SIG-M5 treated with dmso at 0.1 percent for 504 hours (cell line): ENCODE measurements at regions not wholly inside any gene's neighbourhood (a gene's known extent, or its start where the extent isn't known, plus 50 kb on each side); places are given as distances from the start of the nearest gene placed in this dataset.
A peak's percentile ranks its signal among the peaks of the same experiment; 100 is the strongest.

Source experiments
- DNase-seq: peaks from one replicate; lab custom pipeline; 2025; ENCODE audit not compliant: unreplicated experiment; lab: John Stamatoyannopoulos, UW

DNA sequence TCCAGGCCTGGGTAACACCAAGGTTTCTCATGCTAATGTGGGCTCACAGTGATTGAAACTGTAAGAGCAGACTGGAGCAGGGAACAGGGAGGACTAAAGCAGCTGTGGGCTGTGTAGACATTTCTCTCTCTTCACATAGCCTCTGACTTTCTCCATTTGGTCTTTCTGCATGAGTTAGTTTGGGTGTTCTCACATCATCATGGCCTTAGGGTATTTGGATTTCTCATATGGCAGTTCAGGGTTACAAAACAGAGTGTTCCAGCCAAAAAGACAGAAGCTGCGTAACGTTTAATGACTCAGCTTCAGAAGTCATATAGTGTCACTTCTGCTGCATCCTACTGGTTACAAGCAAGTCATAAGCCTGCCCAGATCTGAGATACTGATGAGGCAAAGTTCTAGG, 52.0 kb upstream of the OSBPL8 start:
- DNase-seq, result peak; percentile 69

DNA sequence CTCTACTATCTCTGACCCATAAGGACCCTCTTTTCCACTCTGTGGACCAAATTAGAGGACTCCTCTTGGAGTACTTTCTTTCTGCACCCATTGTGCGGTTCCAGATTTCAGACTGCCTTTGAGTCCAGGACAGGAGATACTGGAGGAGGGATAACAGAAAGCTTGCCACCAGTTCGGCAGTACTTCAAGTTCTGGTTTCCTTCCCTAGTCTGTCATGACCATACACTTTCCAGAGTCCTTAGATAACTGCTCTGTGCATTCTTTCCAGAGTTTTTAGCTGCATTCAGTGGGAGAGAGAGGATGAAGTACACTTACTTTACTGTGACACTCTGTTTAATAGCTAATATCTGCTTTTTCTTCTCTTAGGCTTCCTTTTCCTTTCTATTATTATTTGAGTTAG, 54.8 kb upstream of the OSBPL8 start:
- DNase-seq, result no peak

- no peak for DNase-seq
Observed at GRCh38 chr12:76618031-76618430, 58.5 kb upstream of the OSBPL8 start.

- DNase-seq, result peak; percentile 81
Observed at GRCh38 chr12:76621582-76622024, 62.0 kb upstream of the OSBPL8 start.

- no peak for DNase-seq
Observed at GRCh38 chr12:76622351-76622750, 62.8 kb upstream of the OSBPL8 start.

DNA sequence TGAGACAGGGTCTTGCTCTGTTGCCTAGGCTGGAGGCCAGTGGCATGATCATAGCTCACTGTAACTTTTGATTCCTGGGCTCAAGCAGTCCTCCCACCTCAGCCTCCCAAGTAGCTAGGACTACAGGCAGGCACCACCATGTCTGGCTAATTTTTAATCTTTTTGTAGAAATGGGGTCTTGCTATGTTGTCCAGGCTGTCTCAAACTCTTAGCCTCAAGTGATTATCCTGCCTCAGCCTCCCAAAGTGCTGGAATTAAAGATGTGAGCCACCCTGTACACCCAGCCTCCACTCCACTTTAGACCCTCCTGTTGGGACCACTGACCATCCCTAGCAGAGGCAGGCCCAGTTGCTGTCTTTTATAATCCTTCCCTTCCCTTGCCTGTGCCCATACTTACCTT, 63.3 kb upstream of the OSBPL8 start:
- DNase-seq, result no peak

- DNase-seq, result no peak
Observed at GRCh38 chr12:76623931-76624330, 64.4 kb upstream of the OSBPL8 start.

DNA sequence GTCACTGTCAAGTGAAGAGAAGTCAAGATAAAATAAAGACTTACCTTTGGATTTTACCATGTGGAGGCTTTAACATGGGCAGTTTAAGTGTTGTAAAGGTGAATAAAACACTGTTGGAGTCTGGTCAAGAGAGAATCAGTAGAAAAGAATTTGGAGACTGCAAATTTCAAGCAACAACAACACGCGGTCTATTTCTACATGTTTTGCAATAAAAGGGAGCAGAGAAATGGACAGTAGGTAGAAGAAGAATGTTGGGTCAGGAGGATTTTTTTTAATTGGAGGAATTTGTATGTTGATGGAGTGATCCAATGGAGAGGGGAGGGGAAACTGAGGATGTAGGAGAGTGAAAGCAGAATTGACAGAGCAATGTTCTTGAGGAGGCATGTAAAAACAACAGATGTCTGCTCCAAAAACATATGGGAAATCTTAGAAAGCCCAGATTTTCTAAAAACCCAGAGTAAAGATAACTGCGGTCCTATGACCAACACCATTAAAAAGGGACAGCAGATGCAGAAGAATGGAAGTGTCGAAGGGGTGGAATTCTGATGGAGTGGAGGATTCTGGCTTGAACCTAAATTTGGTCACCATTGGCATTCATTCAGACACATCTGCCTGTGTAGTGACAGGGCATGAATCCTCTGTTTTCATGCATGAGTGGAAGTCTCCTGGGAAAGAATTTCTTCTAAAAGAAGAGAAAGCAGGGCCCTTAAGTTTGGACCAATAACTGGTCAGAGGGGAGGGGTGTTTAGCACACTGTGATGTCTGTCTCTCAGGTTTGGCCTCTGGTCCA, 68.0 kb upstream of the OSBPL8 start:
- DNase-seq, result no peak

DNA sequence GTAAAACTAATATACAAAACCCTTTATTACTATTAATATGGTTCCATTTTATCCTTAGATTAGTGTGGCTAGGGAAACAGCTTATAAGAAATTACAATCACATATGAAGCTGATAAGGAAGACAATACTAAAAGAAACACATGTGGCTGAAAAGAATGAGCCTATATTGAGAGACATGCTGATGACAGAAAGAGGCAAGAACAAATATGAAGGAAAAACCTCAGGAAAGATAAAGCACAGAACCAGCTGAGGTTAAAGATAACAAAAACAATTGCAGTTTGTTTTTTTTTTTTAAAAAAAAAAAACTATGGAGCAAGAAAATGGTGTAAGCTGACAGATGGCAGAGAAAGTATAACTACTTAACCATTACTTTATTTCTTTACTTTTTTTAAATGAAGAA, 69.2 kb upstream of the OSBPL8 start:
- no peak for DNase-seq

- no peak for DNase-seq
Observed at GRCh38 chr12:76631741-76632140, 72.2 kb upstream of the OSBPL8 start.

- DNase-seq, result no peak
Observed at GRCh38 chr12:76633415-76633814, 73.8 kb upstream of the OSBPL8 start.

- DNase-seq, result no peak
Observed at GRCh38 chr12:76634133-76634532, 74.6 kb upstream of the OSBPL8 start.

DNA sequence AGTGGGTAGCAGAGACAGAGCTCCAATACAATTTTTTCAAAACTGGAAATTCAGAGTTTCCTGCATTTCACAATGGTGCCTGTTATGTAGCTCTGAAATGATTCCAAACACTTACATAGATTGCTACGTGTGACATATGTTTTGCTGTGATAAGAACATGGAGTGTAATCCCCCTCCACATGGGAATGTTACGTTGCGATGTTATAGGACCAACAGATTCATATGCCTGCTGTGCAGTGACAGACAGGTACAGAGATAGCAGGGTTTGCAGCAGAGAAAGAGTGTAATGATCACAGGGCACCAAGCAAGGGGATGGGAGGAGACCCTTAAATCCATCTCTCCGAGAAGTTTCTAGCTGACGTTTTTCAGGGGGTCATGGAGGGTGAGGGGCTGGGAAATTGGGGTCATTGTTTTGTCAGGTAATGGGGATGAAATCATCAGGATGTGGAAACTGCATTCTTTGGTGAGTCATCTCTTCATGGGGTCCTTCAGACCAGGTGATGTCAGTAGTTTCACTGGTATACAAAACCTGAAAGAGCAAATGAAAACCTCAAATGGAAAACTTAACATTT, 76.6 kb upstream of the OSBPL8 start:
- DNase-seq, result no peak

DNA sequence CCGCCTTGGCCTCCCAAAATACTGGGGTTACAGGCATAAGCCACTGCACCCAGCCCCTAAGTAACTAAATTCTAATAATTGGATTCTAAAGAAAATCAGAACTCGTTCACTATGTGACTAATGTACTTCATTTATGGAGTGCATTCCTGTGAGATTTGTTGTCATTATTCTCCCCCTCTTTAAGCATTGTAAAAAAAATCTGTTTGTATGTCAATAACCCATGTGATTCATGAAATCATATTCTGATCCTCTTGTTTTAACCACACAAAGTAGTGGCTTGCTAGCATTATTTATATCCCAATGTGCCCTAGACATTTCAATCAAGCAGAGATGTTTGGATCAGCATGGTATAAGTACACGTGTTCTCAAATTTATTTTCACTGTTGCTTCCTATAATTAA, 78.2 kb upstream of the OSBPL8 start:
- DNase-seq, result no peak

GRCh38 chr12:76639646-76640045, 80.1 kb upstream of the OSBPL8 start:
- DNase-seq, result no peak

DNA sequence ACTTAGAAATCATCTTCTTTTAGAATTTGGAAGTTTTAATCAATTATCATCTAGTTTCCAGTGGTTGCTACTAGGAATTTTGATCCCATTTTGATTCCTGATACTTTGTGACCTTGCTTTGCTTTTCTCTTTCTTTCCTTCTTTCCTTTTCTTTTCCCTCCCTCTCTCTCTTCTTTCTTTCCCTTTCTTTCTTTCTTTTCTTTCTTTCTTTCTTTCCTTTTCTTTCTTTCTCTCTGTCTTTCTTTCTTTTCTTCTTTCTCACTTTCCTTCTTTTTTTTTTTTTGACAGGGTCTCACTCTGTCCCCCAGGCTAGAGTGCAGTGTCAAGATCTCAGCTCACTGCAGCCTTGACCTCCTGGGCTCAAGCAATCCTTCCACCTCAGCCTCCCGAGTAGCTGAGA, 81.5 kb upstream of the OSBPL8 start:
- no peak for DNase-seq

DNA sequence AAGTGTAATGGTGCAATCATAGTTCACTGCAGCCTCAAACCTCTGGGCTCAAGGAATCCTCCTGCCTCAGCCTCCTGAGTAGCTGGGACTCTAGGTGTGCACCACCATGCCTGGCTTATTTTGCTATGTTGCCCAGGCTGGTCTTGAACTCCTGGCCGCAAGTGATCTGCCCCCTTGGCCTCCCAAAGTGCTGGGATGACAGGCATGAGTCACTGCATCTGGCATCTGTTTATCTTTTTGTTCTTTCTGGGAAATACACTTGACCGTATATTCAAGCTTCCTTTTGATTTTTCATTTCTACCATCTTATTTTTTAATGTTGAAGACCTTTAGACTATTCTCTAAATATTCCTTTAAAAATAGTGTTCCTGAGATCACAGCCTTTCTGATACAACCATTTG, 82.4 kb upstream of the OSBPL8 start:
- DNase-seq, result no peak

- no peak for DNase-seq
Observed at GRCh38 chr12:76643438-76643837, 83.9 kb upstream of the OSBPL8 start.

GRCh38 chr12:76644950-76645349, 85.4 kb upstream of the OSBPL8 start:
- DNase-seq, result no peak

DNA sequence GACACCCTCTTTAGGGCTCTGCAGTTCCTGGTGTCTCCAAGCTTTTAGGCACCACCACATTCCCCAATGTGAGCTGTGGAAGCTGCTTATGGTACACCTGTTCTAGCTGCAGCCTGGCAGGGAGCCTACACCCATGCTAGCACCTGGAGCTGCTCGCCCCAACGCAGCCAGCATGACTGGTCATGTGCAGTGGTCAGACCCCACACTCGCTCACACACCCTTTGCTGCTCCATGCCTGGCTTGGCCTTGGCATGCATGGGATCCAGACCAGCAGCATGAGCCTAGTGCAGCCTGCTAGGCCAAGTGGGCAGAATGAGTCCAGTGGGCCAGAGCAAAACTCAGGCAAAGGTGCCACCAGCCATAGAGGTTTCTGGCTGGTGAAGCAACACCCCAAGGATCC, 86.4 kb upstream of the OSBPL8 start:
- DNase-seq, result no peak

GRCh38 chr12:76646366-76646765, 86.8 kb upstream of the OSBPL8 start:
- no peak for DNase-seq

- DNase-seq, result no peak
Observed at GRCh38 chr12:76649099-76649498, 89.5 kb upstream of the OSBPL8 start.

- no peak for DNase-seq
Observed at GRCh38 chr12:76652402-76652801, 92.8 kb upstream of the OSBPL8 start.
